Uterus (tissue), 2 donors: ENCODE measurements at regions not wholly inside any gene's neighbourhood (a gene's known extent, or its start where the extent isn't known, plus 50 kb on each side); places are given as distances from the start of the nearest gene placed in this dataset.

Experiments used
- CTCF ChIP-seq, 4 experiments: fragments of 200-600 bp in 2 of 4; fragments of 450-650 bp in 2 of 4; sonication (generic) in 2 of 4; IDR thresholded peaks; one replicate each; pipeline ENCODE4 v1.5.1; 2016 to 2019; ENCODE audit warnings: antibody characterized with exemption in 4 of 4, mild to moderate bottlenecking in 2 of 4, moderate library complexity in 1 of 4
- POLR2A ChIP-seq, 2 donors: fragments of 450-650 bp; IDR thresholded peaks; one replicate each; pipeline ENCODE4 v1.6.1; 2016; ENCODE audit warnings: antibody characterized with exemption in 2 of 2, mild to moderate bottlenecking in 1 of 2, moderate library complexity in 1 of 2

- TF ChIP-seq CTCF (IDR thresholded peaks at IDR 0.05) (no peak), POLR2A (IDR thresholded peaks at IDR 0.05) (no peak)
These were observed 223.5 kb upstream of the MEF2C start for GRCh38 chr5:89106480-89106879.
